NCI-H146 treated with DMSO at 0.1 percent for 48 hours (cell line): ENCODE measurements at regions not wholly inside any gene's neighbourhood (a gene's known extent, or its start where the extent isn't known, plus 50 kb on each side); places are given as distances from the start of the nearest gene placed in this dataset.

Source experiments
- DNase-seq: peaks from one replicate; lab custom pipeline; 2025; ENCODE audit not compliant: unreplicated experiment; lab: John Stamatoyannopoulos, UW

GRCh38 chr1:193614817-193615216 lies 428.4 kb upstream of the B3GALT2 start:
- DNase-seq = no peak

GRCh38 chr1:193614275-193614674 lies 427.9 kb upstream of the B3GALT2 start:
- DNase-seq = no peak

- no peak for DNase-seq
These were observed 426.6 kb upstream of the B3GALT2 start for GRCh38 chr1:193613041-193613440.

GRCh38 chr1:193609592-193609991 lies 423.2 kb upstream of the B3GALT2 start:
- no peak for DNase-seq

- DNase-seq = no peak
These were observed 421.4 kb upstream of the B3GALT2 start for GRCh38 chr1:193607787-193608186.

GRCh38 chr1:193606035-193606434 lies 419.6 kb upstream of the B3GALT2 start:
- DNase-seq = no peak

GRCh38 chr1:193602705-193603104 lies 416.3 kb upstream of the B3GALT2 start:
- no peak for DNase-seq

- no peak for DNase-seq
These were observed 406.9 kb upstream of the B3GALT2 start for GRCh38 chr1:193593147-193593885.

- no peak for DNase-seq
These were observed 405.9 kb upstream of the B3GALT2 start for GRCh38 chr1:193592317-193592716.

- DNase-seq = no peak
These were observed 403.7 kb upstream of the B3GALT2 start for GRCh38 chr1:193590102-193590501.

GRCh38 chr1:193589597-193590040 lies 403.2 kb upstream of the B3GALT2 start:
- DNase-seq = no peak

GRCh38 chr1:193588311-193589082 lies 402.1 kb upstream of the B3GALT2 start:
- no peak for DNase-seq

GRCh38 chr1:193584731-193585239 lies 398.4 kb upstream of the B3GALT2 start:
- no peak for DNase-seq

- no peak for DNase-seq
These were observed 394.9 kb upstream of the B3GALT2 start for GRCh38 chr1:193581341-193581740.

- DNase-seq = no peak
These were observed 394.0 kb upstream of the B3GALT2 start for GRCh38 chr1:193580419-193580818.

- DNase-seq = no peak
These were observed 392.9 kb upstream of the B3GALT2 start for GRCh38 chr1:193579323-193579722.

GRCh38 chr1:193574913-193575312 lies 388.5 kb upstream of the B3GALT2 start:
- no peak for DNase-seq

GRCh38 chr1:193569983-193570269 lies 383.5 kb upstream of the B3GALT2 start:
- no peak for DNase-seq

GRCh38 chr1:193569096-193569982 lies 382.9 kb upstream of the B3GALT2 start:
- DNase-seq = no peak

- no peak for DNase-seq
These were observed 382.1 kb upstream of the B3GALT2 start for GRCh38 chr1:193568512-193568911.

- no peak for DNase-seq
These were observed 381.5 kb upstream of the B3GALT2 start for GRCh38 chr1:193567937-193568336.
